GM19452 (cell line): ENCODE measurements at regions not wholly inside any gene's neighbourhood (a gene's known extent, or its start where the extent isn't known, plus 50 kb on each side); places are given as distances from the start of the nearest gene placed in this dataset.
A peak's percentile ranks its signal among the peaks of the same experiment; 100 is the strongest.
"Not testable (repeated sequence)": the region's sequence is repeated elsewhere in the genome, so short reads cannot be mapped to it uniquely, and the experiment has no call there.

Source experiments
- ATAC-seq: cut with Tn5 transposase; IDR thresholded peaks from one replicate; pipeline ENCODE4 v1.9.1; 2021; ENCODE audit not compliant: unreplicated experiment

DNA sequence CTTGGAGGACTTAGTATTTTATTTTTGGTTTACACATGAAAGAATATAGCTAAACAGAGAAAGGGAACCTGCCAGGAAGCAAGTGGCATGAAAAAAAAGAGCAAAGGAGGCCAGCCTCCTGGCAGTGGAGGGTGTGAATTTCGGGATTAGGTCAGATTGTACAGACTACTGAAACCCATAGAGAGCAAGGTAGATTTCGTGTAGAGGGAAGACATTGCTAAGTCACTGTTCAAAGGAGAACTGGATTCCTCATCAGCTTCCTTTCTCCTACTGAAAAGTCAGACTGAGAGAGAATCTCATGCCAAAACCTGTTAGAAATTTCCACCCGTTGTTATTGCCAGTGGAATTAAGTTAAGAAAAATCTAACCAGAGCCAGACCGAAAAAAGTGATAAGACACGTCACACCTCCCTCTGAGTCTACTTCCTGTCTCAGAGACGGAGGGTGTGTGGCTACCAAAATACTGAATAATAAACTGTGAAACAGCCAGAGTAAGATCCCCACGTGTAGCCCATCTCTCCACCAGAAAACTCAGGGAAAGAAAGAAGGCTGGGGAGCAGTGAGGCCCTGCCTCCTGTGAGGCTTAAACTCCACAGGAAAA is 118.8 kb downstream of the SKIDA1 start:
- no peak for ATAC-seq

GRCh38 chr10:21405981-21406380 is 119.5 kb downstream of the SKIDA1 start:
- no peak for ATAC-seq

GRCh38 chr10:21403256-21404015 is 122.0 kb downstream of the SKIDA1 start:
- ATAC-seq = no peak

- no peak for ATAC-seq
Measured at GRCh38 chr10:21402606-21403083, 122.8 kb downstream of the SKIDA1 start.

GRCh38 chr10:21401196-21401595 is 124.3 kb downstream of the SKIDA1 start:
- ATAC-seq = no peak

- no peak for ATAC-seq
Measured at GRCh38 chr10:21399392-21400035, 126.0 kb downstream of the SKIDA1 start.

DNA sequence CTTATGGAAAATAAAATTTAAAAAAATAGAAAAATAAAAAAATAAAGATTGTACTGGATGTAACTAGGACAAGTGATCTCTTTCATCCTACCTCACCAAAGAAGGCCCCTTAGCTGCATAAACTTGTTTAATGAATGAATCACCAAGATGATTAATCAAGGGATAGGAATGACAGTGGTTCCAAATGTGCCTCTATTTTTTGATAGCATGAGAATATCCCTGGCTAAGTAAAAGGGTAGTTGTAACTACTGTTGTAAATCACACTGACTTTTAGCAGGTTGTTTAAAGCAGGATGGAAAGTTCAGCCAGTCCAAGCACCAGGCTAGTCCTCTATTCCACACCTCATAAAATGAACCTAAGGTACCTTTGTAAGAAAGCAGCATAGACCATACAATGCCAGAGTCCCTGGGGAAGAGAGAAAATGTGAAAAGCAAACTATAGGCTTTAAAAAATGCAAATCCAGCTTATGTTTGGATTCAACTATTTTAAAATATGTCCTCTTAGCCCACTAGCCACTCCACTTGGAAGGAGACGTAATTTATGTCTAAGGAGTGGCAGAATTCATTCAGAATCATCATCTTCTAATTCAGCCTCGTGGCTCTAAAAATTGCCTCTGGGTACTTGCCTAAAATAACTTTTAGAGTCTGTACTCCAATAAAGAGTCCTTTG is 126.8 kb downstream of the SKIDA1 start:
- ATAC-seq = no peak

GRCh38 chr10:21396889-21397288 is 128.6 kb downstream of the SKIDA1 start:
- ATAC-seq = no peak

- no peak for ATAC-seq
Measured at GRCh38 chr10:21393931-21394330, 131.6 kb downstream of the SKIDA1 start.

GRCh38 chr10:21388589-21388988 is 136.9 kb downstream of the SKIDA1 start:
- no peak for ATAC-seq

DNA sequence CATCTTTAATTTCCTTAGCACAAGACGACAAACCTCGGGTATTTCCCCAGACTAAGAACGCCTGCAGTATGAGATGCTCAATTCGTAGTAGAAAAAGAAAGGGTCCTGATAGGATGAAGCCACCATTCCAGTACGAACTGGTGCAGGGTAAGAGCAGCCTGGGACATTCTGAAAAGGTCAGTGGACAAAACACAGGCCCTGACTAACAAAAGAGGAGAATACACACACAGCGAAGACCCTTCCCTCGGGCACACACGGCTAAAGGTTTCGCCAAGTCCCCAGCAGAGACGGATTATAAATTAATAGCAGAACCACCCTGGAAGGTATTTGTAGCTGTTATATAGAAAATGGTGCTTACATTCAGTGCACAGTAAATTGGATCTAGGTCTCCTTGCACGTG is 137.6 kb downstream of the SKIDA1 start:
- no peak for ATAC-seq

GRCh38 chr10:21385996-21386585 is 139.4 kb downstream of the SKIDA1 start:
- no peak for ATAC-seq

- ATAC-seq = no peak
Measured at GRCh38 chr10:21385536-21385935, 139.9 kb downstream of the SKIDA1 start.

- no peak for ATAC-seq
Measured at GRCh38 chr10:21379143-21379542, 146.3 kb downstream of the SKIDA1 start.

DNA sequence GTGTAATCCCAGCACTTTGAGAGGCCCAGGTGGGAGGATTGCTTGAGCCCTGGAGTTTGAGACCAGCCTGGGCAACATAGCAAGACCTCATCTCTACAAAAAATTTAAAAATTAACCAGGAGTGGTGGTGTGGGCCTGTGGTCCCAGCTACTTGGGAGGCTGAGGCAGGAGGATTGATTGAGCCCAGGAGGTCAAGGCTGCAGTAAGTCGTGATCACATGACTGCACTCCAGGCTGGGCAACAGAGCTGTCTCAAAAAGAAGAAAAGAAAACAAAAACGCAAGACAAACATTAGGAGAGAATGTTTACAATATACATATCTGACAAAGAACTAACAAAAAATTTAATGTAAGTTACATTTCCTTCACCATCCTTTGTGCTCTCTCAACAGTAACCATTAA is 150.2 kb downstream of the SKIDA1 start:
- ATAC-seq = not testable (repeated sequence)

DNA sequence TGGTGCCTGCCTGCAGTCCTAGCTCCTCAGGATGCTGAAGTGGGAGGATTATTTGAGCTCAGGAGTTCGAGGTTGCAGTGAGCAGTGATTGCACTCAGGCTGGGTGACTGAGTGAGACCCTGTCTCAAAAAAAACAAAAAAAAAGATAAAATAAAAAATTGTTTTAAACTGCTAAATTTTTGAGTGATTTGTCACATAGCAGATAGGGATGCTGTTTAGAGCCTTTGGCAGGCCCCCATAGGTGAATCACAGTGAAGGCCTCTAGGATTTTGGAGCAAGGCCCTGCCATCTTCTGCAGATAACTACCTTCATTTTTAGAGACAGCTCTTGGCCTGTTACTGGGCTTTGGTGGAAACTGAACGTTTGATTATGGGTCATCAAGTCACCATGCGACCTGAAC is 151.6 kb downstream of the SKIDA1 start:
- ATAC-seq = not testable (repeated sequence)

DNA sequence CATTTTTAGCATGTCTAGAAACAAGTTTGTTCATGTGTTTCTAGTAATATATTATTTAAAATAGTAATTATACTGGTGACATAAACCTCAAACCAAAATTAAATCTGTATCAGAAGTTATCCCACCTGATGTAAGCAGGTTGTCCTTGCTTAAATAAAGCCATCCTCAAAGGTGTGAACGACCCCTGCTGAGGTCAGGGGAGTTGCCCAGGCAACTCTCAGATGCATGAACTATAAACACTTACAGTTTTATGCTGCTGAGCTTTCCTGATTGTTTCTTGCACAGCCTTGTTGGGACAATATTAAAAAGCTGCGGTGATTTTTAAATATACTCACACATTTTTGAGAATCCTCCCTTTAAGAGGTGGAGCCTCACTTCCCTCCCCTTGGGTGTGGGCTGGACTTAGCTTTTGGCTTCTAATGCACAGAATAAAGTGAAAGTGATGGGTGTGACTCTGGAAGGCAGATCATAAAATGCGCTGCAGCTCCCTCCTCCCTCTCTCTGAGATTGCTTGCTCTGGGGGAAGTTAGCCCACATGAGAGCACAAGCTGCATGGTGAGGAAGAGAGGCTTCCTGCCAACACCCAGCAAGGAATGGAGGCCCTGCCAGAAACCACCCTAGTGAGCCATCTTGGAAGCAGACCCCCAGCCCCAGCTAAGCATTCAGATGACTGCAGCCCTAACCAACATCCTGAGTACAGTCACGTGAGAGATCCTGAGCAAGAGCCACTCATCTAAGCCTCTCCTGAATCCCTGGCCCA is 152.7 kb downstream of the SKIDA1 start:
- peak; percentile 58 for ATAC-seq

- no peak for ATAC-seq
Measured at GRCh38 chr10:21369697-21370096, 155.8 kb downstream of the SKIDA1 start.

- ATAC-seq = no peak
Measured at GRCh38 chr10:21368728-21369425, 156.6 kb downstream of the SKIDA1 start.
